IMR-90 (cell line): ENCODE measurements at regions not wholly inside any gene's neighbourhood (a gene's known extent, or its start where the extent isn't known, plus 50 kb on each side); places are given as distances from the start of the nearest gene placed in this dataset.
"Not testable (repeated sequence)": the region's sequence is repeated elsewhere in the genome, so short reads cannot be mapped to it uniquely, and the experiment has no call there.

Experiments used
- ATAC-seq: fragments of 200-7000 bp; cut with Tn5 transposase; 2 replicates; pipeline ENCODE4 v1.9.1; 2020; ENCODE audit warnings: low read depth, mild to moderate bottlenecking, moderate library complexity
- BruUV-seq: library from RNA; stranded (reverse); fragments of 400-500 nt; replicated peaks from 2 replicates; lab custom pipeline; 2021; lab: Mats Ljungman, UMichigan
- CTCF ChIA-PET: fragments of 300-600 bp; formaldehyde crosslinking; extraction: SDS; loops from one replicate; lab custom pipeline; 2021; ENCODE audit warnings: antibody characterized with exemption; lab: Yijun Ruan, JAX
- POLR2A ChIA-PET: fragments of 300-600 bp; sonication (Branson Sonifier 250); formaldehyde crosslinking; loops from one replicate; lab custom pipeline; 2022; ENCODE audit warnings: antibody characterized with exemption; ENCODE audit not compliant: unreplicated experiment; lab: Charles Lee
- DNase-seq: peaks from one replicate; pipeline ENCODE4 v3.0.0; 2013
- H2AFZ ChIP-seq: replicated peaks from 2 replicates; pipeline ENCODE3; 2013; ENCODE audit warnings: low read length, mild to moderate bottlenecking; ENCODE audit not compliant: poor library complexity
- H2AK5ac ChIP-seq: 2 replicates; pipeline ENCODE4 v1.6.1; 2013; ENCODE audit warnings: low read depth, low read length, inconsistent platforms
- H2AK9ac ChIP-seq: replicated peaks from 2 replicates; pipeline ENCODE3; 2013; ENCODE audit warnings: mild to moderate bottlenecking, low read depth, low read length, moderate library complexity; ENCODE audit not compliant: poor library complexity
- H2BK120ac ChIP-seq: 2 replicates; pipeline ENCODE4 v1.6.1; 2013; ENCODE audit warnings: low read depth, low read length, inconsistent platforms
- H2BK15ac ChIP-seq: 3 replicates; pipeline ENCODE4 v1.6.1; 2013; ENCODE audit warnings: low read depth, low read length, inconsistent platforms
- H2BK20ac ChIP-seq: 2 replicates; pipeline ENCODE4 v1.6.1; 2013; ENCODE audit warnings: low read depth, mild to moderate bottlenecking, inconsistent platforms, low read length, moderate library complexity
- H2BK5ac ChIP-seq: 2 replicates; pipeline ENCODE4 v1.6.1; 2013; ENCODE audit warnings: mild to moderate bottlenecking, low read depth, low read length, inconsistent platforms; ENCODE audit not compliant: poor library complexity, severe bottlenecking
- H3K14ac ChIP-seq: replicated peaks from 2 replicates; pipeline ENCODE4 v1.6.1; 2013; ENCODE audit warnings: low read depth, low read length, inconsistent platforms
- H3K18ac ChIP-seq: 2 replicates; pipeline ENCODE4 v1.6.1; 2013; ENCODE audit warnings: low read depth, low read length, control low read depth
- H3K23ac ChIP-seq: 2 replicates; pipeline ENCODE4 v1.6.1; 2013; ENCODE audit warnings: low read depth, low read length, inconsistent platforms
- H3K27ac ChIP-seq: 2 replicates; pipeline ENCODE4 v1.5.1; 2013; ENCODE audit warnings: mild to moderate bottlenecking, control low read depth, low read length; ENCODE audit not compliant: insufficient read depth
- H3K27me3 ChIP-seq: 2 replicates; pipeline ENCODE4 v1.6.1; 2013; ENCODE audit warnings: low read length; ENCODE audit not compliant: control insufficient read depth, insufficient read depth
- H3K36me3 ChIP-seq: 2 replicates; pipeline ENCODE4 v1.6.1; 2013; ENCODE audit warnings: low read length, mixed read lengths; ENCODE audit not compliant: control insufficient read depth, insufficient read depth
- H3K4ac ChIP-seq: 2 replicates; pipeline ENCODE4 v1.6.1; 2013; ENCODE audit warnings: low read depth, low read length, inconsistent platforms
- H3K4me1 ChIP-seq: 2 replicates; pipeline ENCODE4 v1.6.1; 2013; ENCODE audit warnings: low read length, mixed read lengths; ENCODE audit not compliant: control insufficient read depth, insufficient read depth
- H3K4me2 ChIP-seq: 2 replicates; pipeline ENCODE4 v1.6.1; 2013; ENCODE audit warnings: low read depth, mild to moderate bottlenecking, control low read depth, low read length, moderate library complexity
- H3K4me3 ChIP-seq: 2 replicates; pipeline ENCODE4 v1.5.1; 2013; ENCODE audit warnings: low read depth, mild to moderate bottlenecking, control low read depth, low read length, moderate library complexity; ENCODE audit not compliant: insufficient read depth
- H3K56ac ChIP-seq: 2 replicates; pipeline ENCODE4 v1.6.1; 2013; ENCODE audit warnings: low read length, inconsistent platforms; ENCODE audit not compliant: insufficient read depth; ENCODE audit errors: extremely low read depth
- H3K79me1 ChIP-seq, 2 experiments: 2 replicates each; pipeline ENCODE4 v1.6.1; 2013; ENCODE audit warnings: low read length in 2 of 2, inconsistent platforms in 1 of 2, low read depth in 1 of 2
- H3K9ac ChIP-seq: 2 replicates; pipeline ENCODE4 v1.6.1; 2013; ENCODE audit warnings: low read depth, low read length, control low read depth
- H3K9me1 ChIP-seq: 2 replicates; pipeline ENCODE4 v1.6.1; 2013; ENCODE audit warnings: low read length, inconsistent platforms; ENCODE audit not compliant: insufficient read depth
- H3K9me3 ChIP-seq: 2 replicates; pipeline ENCODE4 v1.6.1; 2013; ENCODE audit warnings: low read length; ENCODE audit not compliant: control insufficient read depth, insufficient read depth
- H4K20me1 ChIP-seq: 2 replicates; pipeline ENCODE4 v1.6.1; 2013; ENCODE audit warnings: low read length, inconsistent platforms; ENCODE audit not compliant: insufficient read depth
- H4K5ac ChIP-seq: 2 replicates; pipeline ENCODE4 v1.6.1; 2013; ENCODE audit warnings: mild to moderate bottlenecking, low read depth, low read length, control low read depth
- H4K8ac ChIP-seq, 2 experiments: 2 replicates each; pipeline ENCODE4 v1.6.1; 2013; ENCODE audit warnings: low read depth in 2 of 2, low read length in 2 of 2, control low read depth in 1 of 2, inconsistent platforms in 1 of 2
- H4K91ac ChIP-seq: 2 replicates; pipeline ENCODE4 v1.6.1; 2013; ENCODE audit warnings: low read depth, low read length, inconsistent platforms; ENCODE audit not compliant: insufficient read depth
- WGBS, 2 experiments: methylation state at CpG; one replicate each; pipeline versions ENCODE4 v1.1.5 to v1.1.7; 2013; ENCODE audit warnings: missing lambda C conversion rate in 2 of 2; ENCODE audit not compliant: insufficient read length in 1 of 2; ENCODE audit errors: extremely low coverage in 2 of 2; 5-methylcytosine and 5-hydroxymethylcytosine counted together
- dilution Hi-C: fragments of 300-500 bp; cut with HindIII; formaldehyde crosslinking; loops from one replicate; pipeline ENCODE4 v1.14.3; 2018; ENCODE audit warnings: low sequenced_read_pairs; ENCODE audit not compliant: unreplicated experiment
- in situ Hi-C: fragments of 300-500 bp; cut with MboI; formaldehyde crosslinking; loops from 3 replicates; pipeline ENCODE4 v1.14.3; 2019; ENCODE audit warnings: low sequenced_read_pairs, inconsistent platforms, mixed read lengths
- intact Hi-C: fragments of 100-400 bp; cut with micrococcal nuclease; formaldehyde crosslinking; loops from 2 replicates; pipeline ENCODE4 v1.10.0; 2022

DNA sequence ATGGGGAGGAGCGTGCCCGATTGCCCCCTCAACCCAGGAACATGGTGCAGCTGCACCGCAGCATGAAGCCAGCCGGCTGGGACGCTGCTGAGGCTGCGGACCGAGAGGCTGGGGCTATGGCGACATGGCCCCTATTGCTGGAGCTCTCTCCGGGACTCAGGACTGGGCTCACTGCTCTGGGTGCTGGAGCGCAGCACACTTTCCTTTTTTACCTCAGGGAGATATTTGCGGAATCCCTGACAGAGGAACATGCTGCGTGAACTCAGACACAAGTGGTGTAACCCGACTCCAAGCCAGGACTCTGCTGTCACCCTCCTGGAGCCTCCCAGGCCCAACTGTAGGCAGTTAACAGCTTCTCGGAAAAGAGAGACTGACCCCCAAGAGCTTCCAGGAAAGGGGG is 137.2 kb upstream of the NBPF9 start:
- H3K56ac ChIP-seq, H2BK120ac ChIP-seq, H3K14ac ChIP-seq, DNase-seq, H3K9ac ChIP-seq, H3K27ac ChIP-seq, H3K79me1 ChIP-seq, H4K20me1 ChIP-seq, H3K18ac ChIP-seq, H2BK20ac ChIP-seq, H3K27me3 ChIP-seq, H2AK9ac ChIP-seq, CTCF ChIA-PET, H3K23ac ChIP-seq, H3K4me3 ChIP-seq, H3K9me1 ChIP-seq, H3K9me3 ChIP-seq, H2AFZ ChIP-seq, ATAC-seq, H4K8ac ChIP-seq, H3K4me2 ChIP-seq, H4K91ac ChIP-seq, dilution Hi-C loops, intact Hi-C loops, H4K5ac ChIP-seq, H2BK5ac ChIP-seq, H2AK5ac ChIP-seq, H3K4me1 ChIP-seq, H3K4ac ChIP-seq, H2BK15ac ChIP-seq, in situ Hi-C loops, H3K36me3 ChIP-seq, BruUV-seq, POLR2A ChIA-PET: not testable (repeated sequence)
- no CpG with 5 or more reads among the region's 14 CpGs for WGBS, 2 experiments

DNA sequence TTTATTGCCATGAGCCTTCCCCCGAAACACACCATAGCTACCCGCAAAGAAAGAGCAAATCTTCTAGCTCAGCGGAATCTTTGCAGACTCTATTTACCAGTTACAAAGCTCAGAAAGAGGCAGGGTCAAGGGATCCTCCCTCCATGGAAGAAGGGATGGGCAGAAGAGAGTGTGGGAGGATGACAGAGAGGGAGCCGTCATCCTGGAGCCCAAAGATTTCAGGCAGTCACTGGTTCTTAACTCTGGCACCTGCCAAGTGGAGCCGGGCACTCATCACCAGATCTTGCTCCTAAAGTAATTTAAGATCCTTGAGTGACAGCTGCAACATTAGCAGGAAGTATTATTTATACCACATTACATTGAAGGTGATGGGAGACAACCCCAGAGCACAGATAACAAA is 137.9 kb upstream of the NBPF9 start:
- H3K23ac ChIP-seq, H3K14ac ChIP-seq, H3K9ac ChIP-seq, ATAC-seq, dilution Hi-C loops, H2BK15ac ChIP-seq, BruUV-seq, H4K20me1 ChIP-seq, H3K18ac ChIP-seq, H3K4me1 ChIP-seq, H3K56ac ChIP-seq, H3K9me3 ChIP-seq, H4K91ac ChIP-seq, H3K27ac ChIP-seq, CTCF ChIA-PET, in situ Hi-C loops, POLR2A ChIA-PET, H3K4me2 ChIP-seq, H3K27me3 ChIP-seq, H3K4me3 ChIP-seq, H3K9me1 ChIP-seq, H2BK120ac ChIP-seq, H3K36me3 ChIP-seq, H2AFZ ChIP-seq, H2BK5ac ChIP-seq, H4K8ac ChIP-seq, H2AK9ac ChIP-seq, H2BK20ac ChIP-seq, intact Hi-C loops, H3K79me1 ChIP-seq, H3K4ac ChIP-seq, H4K5ac ChIP-seq, H2AK5ac ChIP-seq, DNase-seq: not testable (repeated sequence)
- WGBS, 2 experiments: no CpG with 5 or more reads among the region's 5 CpGs
